OCI-LY7 (cell line): ENCODE measurements at regions not wholly inside any gene's neighbourhood (a gene's known extent, or its start where the extent isn't known, plus 50 kb on each side); places are given as distances from the start of the nearest gene placed in this dataset.

Experiments used
- CTCF ChIP-seq: fragments of 200-600 bp; sonication (generic); conservative IDR thresholded peaks from 2 replicates; pipeline ENCODE4 v1.5.1; 2014; ENCODE audit warnings: mild to moderate bottlenecking, antibody characterized with exemption, low read length, moderate library complexity, mixed read lengths
- EZH2phosphoT487 ChIP-seq: fragments of 200-600 bp; sonication (generic); IDR thresholded peaks from 2 replicates; pipeline ENCODE4 v1.6.1; 2018; ENCODE audit warnings: low read depth, borderline replicate concordance, mild to moderate bottlenecking, mixed run types, antibody characterized with exemption, low read length, moderate library complexity, mixed read lengths

GRCh38 chr2:74047152-74047551 lies 62.4 kb downstream of the TET3 start:
- TF ChIP-seq CTCF: no peak
- no peak for TF ChIP-seq EZH2phosphoT487
